HG03558 (cell line): ENCODE measurements at regions not wholly inside any gene's neighbourhood (a gene's known extent, or its start where the extent isn't known, plus 50 kb on each side); places are given as distances from the start of the nearest gene placed in this dataset.

ENCODE experiments used
- ATAC-seq: cut with Tn5 transposase; IDR thresholded peaks from one replicate; pipeline ENCODE4 v1.9.1; 2021; ENCODE audit warnings: moderate number of reproducible peaks; ENCODE audit not compliant: unreplicated experiment; ENCODE audit errors: extremely low read depth

DNA sequence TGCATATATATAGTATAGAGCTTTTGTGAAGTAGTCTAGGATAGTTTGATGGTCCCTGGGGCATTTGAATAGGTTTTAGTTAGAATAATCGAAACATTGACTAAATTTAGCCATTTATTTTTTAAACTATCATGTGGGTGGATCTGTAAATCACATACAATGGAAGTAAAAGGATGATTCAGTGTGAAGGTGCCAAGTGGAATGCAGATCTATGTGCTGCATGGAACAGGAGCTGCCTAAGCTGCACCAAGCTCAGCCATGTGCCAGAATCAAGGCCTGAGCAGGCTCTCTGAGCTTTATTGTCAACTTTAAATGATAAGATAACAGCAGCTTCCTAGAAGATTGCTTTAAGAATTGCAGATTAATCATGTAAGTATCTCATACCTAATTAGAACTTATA is 1996.2 kb upstream of the PIK3C3 start:
- ATAC-seq, result no peak

DNA sequence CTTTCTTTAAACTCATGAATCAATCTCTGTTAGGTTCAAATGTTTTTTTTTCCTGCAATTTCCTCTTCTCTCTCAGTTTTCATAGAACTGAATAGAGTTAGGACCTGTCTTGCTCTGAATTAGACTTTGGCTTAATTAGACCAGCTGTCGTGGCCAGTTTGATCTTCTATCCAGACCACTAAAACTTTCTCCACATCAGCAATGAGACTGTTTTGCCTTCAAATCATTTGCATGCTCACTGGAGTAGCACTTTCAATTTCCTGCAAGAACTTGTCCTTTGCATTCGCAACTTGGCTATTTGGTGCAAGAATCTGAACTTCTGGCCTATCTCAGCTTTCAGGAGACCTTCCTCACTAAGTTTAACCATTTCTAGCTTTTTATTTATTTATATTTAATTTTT is 2002.2 kb upstream of the PIK3C3 start:
- no peak for ATAC-seq

DNA sequence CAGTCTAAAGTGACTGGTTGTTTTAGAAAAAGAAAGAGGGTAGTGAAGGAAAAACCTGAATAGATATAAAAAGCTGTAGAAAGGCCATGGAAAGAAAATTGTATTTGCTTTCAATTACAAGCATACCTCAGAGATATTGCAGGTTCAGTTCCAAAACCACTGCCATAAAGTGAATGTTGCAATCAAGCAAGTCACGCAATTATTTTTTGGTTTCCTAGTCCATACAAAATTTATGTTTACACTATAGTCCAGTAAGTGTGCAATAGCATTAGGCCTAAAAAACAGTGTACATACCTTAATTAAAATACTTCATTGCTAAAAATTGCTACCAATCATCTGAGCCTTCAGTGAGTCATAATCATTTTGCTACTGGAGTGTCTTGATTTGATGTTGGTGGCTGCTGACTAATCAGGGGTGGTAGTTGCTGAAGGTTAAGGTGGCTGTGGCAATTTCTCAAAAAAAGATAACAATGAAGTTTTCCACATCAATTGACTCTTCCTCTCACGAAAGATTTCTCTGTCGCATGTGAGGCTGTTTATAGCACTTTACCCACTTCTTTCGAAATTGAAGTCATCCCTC is 2003.8 kb upstream of the PIK3C3 start:
- no peak for ATAC-seq

DNA sequence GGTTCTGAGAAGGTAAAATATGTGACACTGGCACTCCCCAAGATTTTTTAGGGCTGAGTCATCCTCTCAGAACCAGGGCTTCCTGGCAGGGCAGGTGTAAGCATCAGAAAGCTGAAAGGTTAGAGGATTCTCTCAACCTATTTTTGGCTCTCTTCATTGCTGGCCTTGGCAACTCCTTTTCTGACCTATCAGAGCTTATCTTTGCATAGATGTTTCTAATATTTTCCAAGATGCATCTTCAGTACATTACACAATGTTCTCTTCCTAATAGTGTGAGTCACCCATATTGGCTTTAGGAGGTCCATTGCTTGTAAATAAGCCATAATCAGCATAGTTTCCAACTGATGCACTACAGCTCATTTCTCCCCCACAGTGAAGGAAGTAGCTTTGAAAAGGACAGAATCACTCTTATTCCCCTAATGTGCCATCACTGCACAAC is 2008.4 kb upstream of the PIK3C3 start:
- no peak for ATAC-seq

DNA sequence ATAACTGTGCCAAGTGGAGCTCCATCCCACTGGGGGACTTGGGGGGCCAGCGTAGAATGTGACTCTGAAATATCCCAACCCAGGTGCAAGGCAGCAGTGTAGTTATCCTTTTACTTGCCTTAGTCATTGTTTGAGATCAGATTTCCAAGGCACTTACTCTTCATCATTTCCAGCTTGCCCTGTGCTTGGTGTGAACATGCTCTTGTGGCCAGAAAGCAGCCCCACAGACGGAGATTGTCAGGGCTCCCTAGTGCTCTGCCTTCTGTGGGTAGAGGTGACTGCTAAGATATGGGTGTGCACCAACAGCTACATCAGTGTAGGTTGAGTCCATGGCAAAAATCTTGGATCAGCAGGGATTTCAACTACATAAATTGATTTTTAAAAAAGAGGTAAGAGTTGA is 2010.0 kb upstream of the PIK3C3 start:
- no peak for ATAC-seq

DNA sequence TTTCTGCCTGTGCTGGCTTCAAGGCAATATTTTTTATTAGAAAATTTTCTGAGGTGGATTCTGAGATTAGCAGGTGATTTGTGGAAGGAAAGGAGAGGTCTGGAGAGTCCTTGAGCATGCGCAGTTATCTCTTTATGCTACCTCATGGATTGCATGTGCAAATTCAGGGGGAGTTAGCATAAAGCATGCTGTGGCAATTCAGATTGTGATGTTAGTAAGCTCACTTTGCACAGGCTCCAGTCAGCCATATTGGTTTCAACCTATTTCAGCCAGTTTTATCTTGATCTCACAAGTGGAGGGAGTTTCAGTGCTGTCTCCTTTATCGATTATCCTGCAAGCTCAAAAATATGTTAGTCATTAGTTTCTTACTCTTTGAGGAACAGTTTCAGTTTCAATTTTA is 2012.3 kb upstream of the PIK3C3 start:
- no peak for ATAC-seq

DNA sequence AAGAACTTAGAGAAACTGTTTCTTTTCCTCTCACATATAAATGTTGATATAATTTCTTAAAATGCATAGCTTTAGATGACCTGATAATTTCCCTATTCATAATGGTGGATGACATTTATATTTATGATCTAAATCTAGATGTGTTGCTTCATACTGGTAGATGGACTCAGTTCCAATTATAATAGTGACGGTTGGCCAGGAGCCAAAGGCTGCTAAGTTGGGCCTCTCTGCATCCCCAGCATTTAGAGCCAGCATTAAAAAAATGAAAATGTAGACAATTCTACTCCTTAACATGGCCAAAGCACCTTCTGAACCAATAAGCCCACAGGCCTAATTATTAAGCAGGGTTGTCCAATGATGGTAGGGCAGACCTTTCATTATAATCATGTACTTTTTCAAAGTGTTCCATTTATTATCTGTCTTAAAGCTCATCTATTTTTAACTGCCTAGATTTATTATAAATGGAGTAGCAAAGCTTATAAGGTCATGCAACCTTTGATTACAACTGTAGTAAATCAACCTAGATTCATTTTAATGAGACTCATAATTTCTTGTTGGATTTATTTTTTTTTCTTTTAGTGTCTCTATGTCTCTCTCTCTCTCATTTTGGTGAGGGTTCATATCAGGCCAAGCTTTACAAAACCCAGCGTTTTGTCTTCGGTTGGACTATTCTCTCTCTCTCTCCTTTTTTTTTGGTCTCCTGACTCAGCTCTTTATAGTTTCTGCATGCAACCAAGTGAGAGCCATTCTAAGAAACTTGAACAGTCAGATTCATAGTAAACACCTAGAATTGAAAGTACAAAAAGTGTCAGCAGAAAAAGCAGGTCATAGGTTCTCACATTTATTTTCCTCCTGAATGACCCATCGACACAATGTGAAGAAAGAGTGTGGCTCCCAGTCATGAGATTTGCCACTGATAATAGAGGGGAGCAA is 2016.1 kb upstream of the PIK3C3 start:
- ATAC-seq, result no peak

DNA sequence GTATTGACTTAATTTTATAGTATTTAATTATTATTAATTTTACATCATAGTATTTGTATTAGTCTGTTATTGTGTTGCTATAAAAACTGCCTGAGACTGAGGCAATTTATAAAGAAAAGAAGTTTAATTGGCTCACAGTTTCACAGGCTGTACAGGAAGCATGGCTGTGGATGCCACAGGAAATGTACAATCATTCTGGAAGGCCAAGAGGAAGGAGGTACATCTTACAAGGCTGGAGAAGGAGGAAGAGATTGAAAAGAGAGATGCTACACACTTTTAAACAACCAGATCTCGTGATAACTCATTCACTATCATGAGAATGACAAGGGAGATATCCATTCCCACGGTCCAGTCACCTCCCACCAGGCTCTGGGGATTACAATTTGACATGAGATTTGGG is 2019.4 kb upstream of the PIK3C3 start:
- ATAC-seq, result no peak

DNA sequence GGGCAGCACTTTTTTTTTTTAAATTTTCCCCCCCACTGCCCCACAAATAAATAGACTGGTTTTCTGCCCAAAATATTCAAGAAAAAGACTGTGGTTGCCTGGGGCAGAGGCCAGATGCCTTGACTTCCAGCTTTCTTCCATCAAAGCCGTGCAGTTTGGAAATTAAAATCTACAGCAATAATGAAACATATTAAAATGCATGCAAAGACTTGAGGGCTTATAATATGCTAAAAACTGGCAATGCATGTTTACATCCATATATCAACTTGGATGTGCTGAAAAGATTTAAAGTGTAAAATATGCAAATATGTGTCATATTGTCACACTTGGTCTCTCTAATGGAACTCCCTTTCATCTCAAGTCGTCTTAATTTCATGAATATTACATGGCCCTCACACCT is 2036.2 kb upstream of the PIK3C3 start:
- ATAC-seq, result no peak

DNA sequence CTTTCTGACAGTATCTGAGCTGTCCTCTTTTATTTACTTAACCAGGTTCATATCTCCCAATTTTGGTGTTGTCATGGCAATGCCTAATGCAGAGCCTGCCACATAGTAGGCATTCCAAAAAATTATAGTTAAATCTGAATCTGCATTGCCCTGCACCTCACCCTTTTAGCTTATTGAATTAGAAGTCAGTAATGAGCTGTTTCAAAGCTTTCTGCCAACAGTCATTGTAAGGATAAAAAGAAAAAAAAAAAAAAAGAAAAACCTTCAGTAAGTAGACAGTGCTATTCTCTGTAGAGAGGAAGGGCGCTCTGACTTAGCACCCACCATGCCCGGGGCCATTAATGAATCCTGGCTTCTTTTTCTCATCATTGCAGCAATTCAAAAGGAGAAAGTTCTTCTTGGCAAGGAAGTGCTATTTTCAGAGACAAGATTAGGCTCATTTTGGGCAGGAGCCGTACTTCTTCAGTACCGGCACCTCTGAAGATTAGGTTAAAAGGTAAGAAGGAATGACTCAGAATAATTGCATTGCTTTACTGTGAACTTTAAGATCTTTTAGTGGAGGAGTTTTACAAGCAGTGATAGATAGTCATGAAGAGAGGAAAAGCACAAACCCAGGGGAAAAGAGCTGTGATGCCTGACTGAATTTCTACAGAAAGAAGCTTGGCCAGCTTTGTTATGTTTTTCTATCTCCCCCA is 2041.2 kb upstream of the PIK3C3 start:
- ATAC-seq, result no peak

DNA sequence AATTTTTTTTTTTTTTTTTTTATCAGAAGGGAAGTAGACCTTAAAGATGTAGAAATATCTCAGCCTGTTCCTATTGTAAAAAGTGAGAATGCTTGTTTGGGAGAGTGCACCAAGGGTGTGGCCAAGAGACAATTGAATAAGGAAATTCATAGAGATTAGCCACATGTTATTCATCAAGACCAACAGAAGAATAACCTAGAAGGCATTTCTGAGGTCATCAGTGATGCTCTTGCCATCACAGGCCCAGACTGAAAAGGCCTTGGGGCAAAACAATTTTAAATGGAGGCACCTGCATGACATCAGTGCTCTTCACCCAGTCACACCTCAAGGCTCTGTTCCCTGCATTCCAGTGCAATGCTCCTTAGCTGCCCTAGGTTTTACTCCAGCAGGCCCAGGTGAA is 2043.3 kb upstream of the PIK3C3 start:
- ATAC-seq, result no peak

DNA sequence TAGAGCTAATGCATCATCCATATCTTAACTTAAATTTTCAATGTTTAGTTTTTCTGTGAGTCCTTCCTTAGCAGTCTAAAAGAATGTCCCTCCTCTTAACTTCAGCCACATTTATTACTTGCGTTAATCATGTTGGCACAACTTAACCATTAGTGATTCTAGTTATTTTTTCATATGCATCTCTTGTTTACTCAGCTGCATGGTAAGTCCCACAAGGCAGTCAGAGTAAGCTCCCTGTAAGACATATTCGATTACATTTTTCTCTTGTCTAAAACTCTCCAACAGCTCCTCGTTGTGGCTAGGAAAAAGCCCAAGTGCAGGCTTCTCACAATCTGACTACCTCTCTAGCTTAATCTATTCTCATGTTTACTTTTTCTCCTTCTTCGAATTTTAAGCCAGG is 2045.3 kb upstream of the PIK3C3 start:
- ATAC-seq, result no peak

DNA sequence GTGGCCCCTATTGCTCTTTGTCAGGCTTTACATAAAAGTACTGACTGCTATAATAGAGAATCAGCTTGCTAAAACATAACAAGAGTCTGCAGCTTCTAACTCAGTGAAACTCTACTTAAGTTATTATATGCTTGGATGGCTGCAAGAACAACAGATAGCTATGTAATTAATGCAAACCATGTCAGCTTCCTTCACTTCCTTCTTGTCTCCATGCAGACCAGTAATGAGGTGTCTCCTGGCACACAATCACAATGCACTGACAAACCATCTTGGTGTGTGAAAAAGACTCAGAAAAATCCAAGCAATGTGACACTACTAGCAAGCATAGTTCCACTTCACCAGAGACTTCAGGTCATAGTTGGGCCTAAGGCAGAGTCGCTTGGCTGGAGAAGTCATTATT is 2068.9 kb upstream of the PIK3C3 start:
- no peak for ATAC-seq

DNA sequence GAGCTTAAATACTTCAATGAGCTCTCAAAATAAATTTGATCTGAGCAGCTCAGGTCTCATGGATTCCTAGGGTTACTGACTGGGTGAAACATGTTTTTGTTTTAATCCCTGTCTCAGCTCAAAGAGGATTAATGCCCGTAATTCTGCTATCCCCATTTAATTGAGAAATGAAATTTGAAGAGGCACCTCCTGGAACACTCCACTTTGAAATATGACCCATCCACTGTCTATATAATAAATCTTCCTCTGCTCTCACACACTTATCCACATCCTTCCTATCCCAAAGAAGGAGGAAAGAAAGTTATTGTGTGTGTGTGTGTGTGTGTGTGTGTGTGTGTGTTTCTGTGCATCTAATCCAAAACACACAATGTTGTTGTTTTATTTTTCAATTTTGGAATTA is 2082.4 kb upstream of the PIK3C3 start:
- no peak for ATAC-seq

DNA sequence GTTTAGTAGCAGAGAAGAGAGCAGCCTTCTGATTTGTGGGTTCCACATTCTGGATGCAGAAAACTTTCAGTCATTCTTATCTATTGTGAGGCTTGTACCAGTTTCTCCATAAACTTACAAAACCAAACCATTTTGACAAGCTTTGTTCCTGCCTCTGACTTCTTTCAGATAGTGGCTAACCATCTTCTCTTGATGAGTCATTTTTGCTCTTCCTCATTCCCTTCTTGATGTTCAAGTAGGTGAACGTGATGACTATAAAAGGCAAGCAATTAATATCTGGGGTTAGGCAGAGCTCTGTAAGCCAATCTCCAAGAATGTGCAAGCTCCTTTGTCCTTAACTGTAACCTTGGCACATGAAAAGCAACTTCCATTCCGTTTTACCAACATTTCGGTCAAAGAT is 2083.1 kb upstream of the PIK3C3 start:
- no peak for ATAC-seq

DNA sequence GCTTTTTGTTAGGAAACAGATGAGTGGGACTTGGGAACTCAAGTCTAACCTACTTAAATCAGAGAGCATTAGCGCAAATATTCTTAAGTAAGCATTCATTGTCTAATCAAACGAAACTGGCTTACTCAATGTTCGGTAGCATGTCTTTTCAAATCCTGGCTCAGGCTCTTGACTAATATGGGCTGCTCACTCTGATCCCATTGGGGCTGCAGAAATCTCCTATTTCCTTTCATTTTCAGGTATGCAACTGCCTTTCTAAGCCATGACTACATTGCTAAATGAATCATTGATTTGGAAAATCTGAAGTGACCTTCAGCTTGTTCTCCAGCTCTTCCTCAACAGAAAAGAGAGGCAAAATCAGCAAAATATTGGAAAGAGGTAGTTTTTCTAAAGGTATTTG is 2084.4 kb upstream of the PIK3C3 start:
- ATAC-seq, result no peak

DNA sequence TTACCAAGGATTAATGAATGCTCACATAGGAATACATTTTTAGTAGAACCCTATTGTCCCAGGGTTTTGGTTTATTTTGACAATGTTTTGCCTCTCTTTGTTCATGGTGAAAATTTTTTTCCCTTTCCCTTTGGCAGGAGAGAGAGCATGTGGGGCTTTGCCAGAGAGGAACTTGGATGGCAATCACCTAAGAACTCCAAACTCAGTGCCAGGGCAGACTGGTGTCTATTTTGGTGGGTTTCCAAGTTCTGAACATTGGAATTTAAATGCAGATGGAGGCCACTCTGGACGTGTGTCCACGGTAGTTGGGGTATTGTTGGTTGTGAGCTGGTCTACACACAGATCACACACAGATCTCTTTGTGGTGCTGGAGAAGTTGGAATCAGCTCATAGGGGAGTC is 2091.1 kb upstream of the PIK3C3 start:
- ATAC-seq, result no peak

DNA sequence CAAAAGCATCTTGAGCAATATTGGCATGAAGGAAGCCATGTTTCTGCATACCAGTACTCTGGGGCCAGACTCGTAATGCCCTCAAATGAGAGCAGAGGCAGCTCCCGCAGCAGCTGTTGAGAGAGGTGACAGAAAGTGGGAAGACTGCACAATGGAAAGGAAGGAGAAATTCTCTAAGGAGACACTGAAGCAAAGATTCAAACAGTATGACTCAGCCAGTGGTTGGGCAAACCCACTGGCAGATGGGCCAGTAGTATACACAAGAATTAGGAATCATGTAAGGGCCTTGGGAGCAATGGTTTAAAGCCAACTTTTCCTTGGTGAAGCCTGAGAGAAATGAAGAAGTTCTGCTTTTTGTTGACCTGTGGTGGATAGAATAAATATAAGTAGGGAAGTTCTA is 2092.7 kb upstream of the PIK3C3 start:
- ATAC-seq, result no peak

DNA sequence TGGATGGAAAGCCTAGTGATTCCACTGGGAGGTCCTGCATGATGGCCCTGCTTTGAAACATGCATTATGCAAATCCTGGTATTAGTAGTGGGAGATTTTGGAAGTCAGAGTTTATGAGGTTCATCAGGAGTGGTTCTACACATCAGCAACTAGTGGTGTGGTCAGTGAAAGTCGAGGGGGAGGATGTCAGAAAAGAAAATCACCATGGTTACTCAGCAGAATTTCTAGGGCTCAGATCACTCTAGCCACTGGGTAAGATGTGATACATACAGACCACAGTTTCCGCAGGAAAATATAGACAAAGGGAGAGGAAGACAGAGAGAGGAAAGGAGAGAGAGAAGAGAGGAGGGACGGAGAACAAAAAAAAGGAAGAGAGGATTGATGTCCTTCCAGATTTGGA is 2100.7 kb upstream of the PIK3C3 start:
- ATAC-seq, result no peak

DNA sequence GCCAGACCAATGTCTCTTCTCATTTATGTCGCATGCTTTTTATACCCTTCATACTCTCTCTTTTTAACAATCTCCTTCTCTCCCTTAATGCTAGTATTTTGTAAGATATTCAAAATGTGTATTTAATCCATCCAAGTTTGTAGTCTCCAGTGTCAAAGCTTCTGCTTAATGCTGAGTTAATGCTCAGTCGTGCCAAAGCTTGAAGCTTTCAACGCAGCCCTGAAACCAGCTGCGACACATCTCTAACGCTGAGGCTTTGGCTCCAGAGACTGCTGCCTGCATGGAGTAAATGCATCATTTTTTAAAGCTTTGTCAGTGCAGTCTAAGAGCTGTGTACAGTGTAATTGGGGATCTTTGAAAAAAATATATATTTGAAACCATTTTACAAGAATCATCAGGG is 2108.8 kb upstream of the PIK3C3 start:
- no peak for ATAC-seq

DNA sequence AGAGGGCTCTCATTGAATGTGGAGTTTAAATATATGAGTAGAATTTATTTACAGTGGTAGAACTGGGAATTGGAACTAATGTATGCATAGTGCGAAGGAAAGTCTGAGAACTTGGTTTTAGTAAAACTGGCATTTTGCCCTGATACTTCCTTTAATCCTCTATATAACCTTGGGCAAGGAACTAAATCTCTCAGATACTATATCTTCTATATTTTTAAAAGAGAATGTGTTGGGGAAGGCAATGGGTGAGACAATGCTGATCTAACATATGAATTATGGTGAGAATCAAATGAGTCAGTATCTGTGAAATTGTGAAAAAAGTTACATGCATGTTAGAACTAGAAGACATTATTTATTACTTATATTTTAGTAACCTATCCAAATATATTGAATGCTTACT is 2109.4 kb upstream of the PIK3C3 start:
- ATAC-seq, result no peak
